H1 (cell line): ENCODE measurements at regions not wholly inside any gene's neighbourhood (a gene's known extent, or its start where the extent isn't known, plus 50 kb on each side); places are given as distances from the start of the nearest gene placed in this dataset.

Source experiments
- CTCF ChIA-PET: fragments of 300-600 bp; sonication (Branson Sonifier 250); formaldehyde crosslinking; loops from one replicate; lab custom pipeline; 2021; ENCODE audit not compliant: partially characterized antibody; lab: Charles Lee
- POLR2A ChIA-PET: fragments of 300-600 bp; sonication (Branson Sonifier 250); formaldehyde crosslinking; loops from one replicate; lab custom pipeline; 2021; ENCODE audit warnings: inconsistent platforms; ENCODE audit not compliant: partially characterized antibody; lab: Charles Lee
- DNase-seq, 2 experiments: peaks; one replicate each; pipeline versions ENCODE4 v3.0.0 to v3.0.0-alpha.2; 2010 to 2022; ENCODE audit warnings: low spot score in 2 of 2, low read depth in 1 of 2, mixed read lengths in 1 of 2
- FAIRE-seq: peaks from 2 replicates; lab custom pipeline; 2011; peaks lifted over from hg19 to GRCh38; lab: Jason Lieb, UNC
- H2AFZ ChIP-seq: 2 replicates; pipeline ENCODE4 v1.8.1; 2012; ENCODE audit warnings: low read length, inconsistent platforms
- H2AK5ac ChIP-seq: 2 replicates; pipeline ENCODE4 v1.6.1; 2013; ENCODE audit warnings: low read depth, low read length
- H2BK120ac ChIP-seq: replicated peaks from 2 replicates; pipeline ENCODE3; 2013; ENCODE audit warnings: low read depth, low read length, inconsistent platforms
- H2BK12ac ChIP-seq: 2 replicates; pipeline ENCODE4 v1.6.1; 2013; ENCODE audit warnings: low read depth, low read length
- H2BK15ac ChIP-seq: 2 replicates; pipeline ENCODE4 v1.6.1; 2013; ENCODE audit warnings: low read length
- H2BK20ac ChIP-seq: 2 replicates; pipeline ENCODE4 v1.6.1; 2013; ENCODE audit warnings: low read length
- H2BK5ac ChIP-seq: 2 replicates; pipeline ENCODE4 v1.6.1; 2013; ENCODE audit warnings: low read depth, low read length
- H3K14ac ChIP-seq: 2 replicates; pipeline ENCODE4 v1.6.1; 2013; ENCODE audit warnings: inconsistent platforms; ENCODE audit not compliant: insufficient read length
- H3K18ac ChIP-seq: 2 replicates; pipeline ENCODE4 v1.6.1; 2013; ENCODE audit warnings: low read length; ENCODE audit errors: extremely low read depth
- H3K23ac ChIP-seq: 2 replicates; pipeline ENCODE4 v1.6.1; 2013; ENCODE audit warnings: inconsistent platforms; ENCODE audit not compliant: insufficient read length
- H3K23me2 ChIP-seq: 2 replicates; pipeline ENCODE4 v1.6.1; 2013; ENCODE audit warnings: low read depth, low read length
- H3K27ac ChIP-seq: 2 replicates; pipeline ENCODE4 v1.6.1; 2011; ENCODE audit warnings: low read depth, low read length, inconsistent platforms
- H3K27me3 ChIP-seq, 4 experiments: replicated peaks in 1 of 4; 1 replicate in 1 of 4; 2 replicates in 3 of 4; pipeline versions ENCODE4 v1.6.1 to v1.8.1; 2011 to 2013; ENCODE audit warnings: low read length in 3 of 4, mild to moderate bottlenecking in 3 of 4, inconsistent platforms in 2 of 4, mixed read lengths in 2 of 4, moderate library complexity in 1 of 4; ENCODE audit not compliant: control insufficient read depth in 3 of 4, insufficient read depth in 3 of 4; ENCODE audit errors: extremely low read depth in 1 of 4
- H3K36me3 ChIP-seq, 4 experiments: 2 replicates each; pipeline versions ENCODE4 v1.6.1 to v1.8.1; 2011 to 2013; ENCODE audit warnings: mild to moderate bottlenecking in 4 of 4, low read length in 3 of 4, moderate library complexity in 2 of 4, control low read depth in 1 of 4, inconsistent platforms in 1 of 4; ENCODE audit not compliant: insufficient read depth in 4 of 4, control insufficient read depth in 2 of 4
- H3K4ac ChIP-seq: replicated peaks from 2 replicates; pipeline ENCODE3; 2013; ENCODE audit warnings: low read length, low read depth, mixed read lengths, inconsistent platforms; ENCODE audit not compliant: insufficient read length
- H3K4me1 ChIP-seq, 4 experiments: replicated peaks in 1 of 4; 1 replicate in 1 of 4; 2 replicates in 3 of 4; pipeline versions ENCODE4 v1.6.1 to v1.8.1; 2011 to 2013; ENCODE audit warnings: low read length in 3 of 4, inconsistent platforms in 2 of 4, mixed read lengths in 1 of 4; ENCODE audit not compliant: insufficient read depth in 4 of 4, control insufficient read depth in 3 of 4
- H3K4me2 ChIP-seq, 2 experiments: 2 replicates each; pipeline versions ENCODE4 v1.6.1 to v1.8.1; 2011 to 2013; ENCODE audit warnings: low read depth in 2 of 2, low read length in 2 of 2, control low read depth in 1 of 2, inconsistent platforms in 1 of 2, mild to moderate bottlenecking in 1 of 2; ENCODE audit not compliant: insufficient read depth in 1 of 2
- H3K4me3 ChIP-seq, 4 experiments: fragments of 200-600, 300-600 bp in 1 of 4; sonication (generic), shearing (Covaris generic), sonication (Bioruptor Twin) in 1 of 4; 2 replicates each; pipeline versions ENCODE4 v1.5.1 to v1.8.1; 2011 to 2016; ENCODE audit warnings: low read length in 4 of 4, low read depth in 3 of 4, control low read depth in 2 of 4, inconsistent platforms in 2 of 4, mild to moderate bottlenecking in 2 of 4, mixed read lengths in 1 of 4, moderate library complexity in 1 of 4; ENCODE audit not compliant: insufficient read depth in 2 of 4; ENCODE audit errors: extremely low read depth in 1 of 4
- H3K56ac ChIP-seq: replicated peaks from 2 replicates; pipeline ENCODE3; 2013; ENCODE audit warnings: low read depth, mild to moderate bottlenecking, mixed read lengths, low read length, inconsistent platforms; ENCODE audit not compliant: insufficient read length
- H3K79me1 ChIP-seq: 2 replicates; pipeline ENCODE4 v1.6.1; 2013; ENCODE audit warnings: low read depth, low read length, control low read depth
- H3K79me2 ChIP-seq, 2 experiments: 2 replicates each; pipeline versions ENCODE4 v1.6.1 to v1.8.1; 2012 to 2013; ENCODE audit warnings: low read length in 2 of 2, mild to moderate bottlenecking in 2 of 2, inconsistent platforms in 1 of 2; ENCODE audit not compliant: insufficient read depth in 2 of 2, control insufficient read depth in 1 of 2
- H3K9ac ChIP-seq, 4 experiments: replicated peaks in 1 of 4; 1 replicate in 1 of 4; 2 replicates in 3 of 4; pipeline versions ENCODE4 v1.6.1 to v1.8.1; 2011 to 2013; ENCODE audit warnings: low read depth in 3 of 4, low read length in 3 of 4, control low read depth in 2 of 4, mild to moderate bottlenecking in 2 of 4, moderate library complexity in 2 of 4, inconsistent platforms in 1 of 4; ENCODE audit errors: extremely low read depth in 1 of 4
- H3K9me3 ChIP-seq, 2 experiments: 2 replicates each; pipeline versions ENCODE4 v1.6.1 to v1.8.1; 2012 to 2013; ENCODE audit warnings: mild to moderate bottlenecking in 2 of 2, moderate library complexity in 2 of 2, control low read depth in 1 of 2, inconsistent platforms in 1 of 2, low read depth in 1 of 2, low read length in 1 of 2, mixed read lengths in 1 of 2; ENCODE audit not compliant: insufficient read depth in 2 of 2
- H4K20me1 ChIP-seq, 2 experiments: replicated peaks in 1 of 2; 2 replicates each; pipeline versions ENCODE3 to v1.8.1; 2011 to 2013; ENCODE audit warnings: inconsistent platforms in 2 of 2, low read length in 2 of 2, mild to moderate bottlenecking in 1 of 2; ENCODE audit not compliant: insufficient read depth in 2 of 2, control insufficient read depth in 1 of 2
- H4K5ac ChIP-seq: 2 replicates; pipeline ENCODE4 v1.6.1; 2013; ENCODE audit warnings: low read length, low read depth, mixed read lengths, inconsistent platforms; ENCODE audit not compliant: insufficient read length
- H4K8ac ChIP-seq: 2 replicates; pipeline ENCODE4 v1.8.0; 2013; ENCODE audit warnings: mild to moderate bottlenecking, moderate library complexity, low read length, inconsistent platforms; ENCODE audit not compliant: insufficient read depth; ENCODE audit errors: extremely low read depth
- H4K91ac ChIP-seq: replicated peaks from 2 replicates; pipeline ENCODE3; 2013; ENCODE audit warnings: low read length, mixed read lengths, inconsistent platforms; ENCODE audit not compliant: insufficient read length
- ATF2 ChIP-seq: IDR thresholded peaks from 2 replicates; pipeline ENCODE4 v1.6.1; 2012; ENCODE audit warnings: low read length, inconsistent platforms
- BCL11A ChIP-seq, 2 experiments: IDR thresholded peaks; one replicate each; pipeline ENCODE4 v1.6.1; 2011; ENCODE audit warnings: low read depth in 2 of 2, low read length in 2 of 2, mild to moderate bottlenecking in 2 of 2
- JUN ChIP-seq: IDR thresholded peaks from 2 replicates; pipeline ENCODE4 v1.6.1; 2011; ENCODE audit warnings: low read depth, mild to moderate bottlenecking, improper control_type of control experiment, low read length
- KDM5A ChIP-seq: fragments of 200-600 bp; IDR thresholded peaks from 2 replicates; pipeline ENCODE4 v1.7.1; 2012; ENCODE audit warnings: mild to moderate bottlenecking, low read length, inconsistent platforms, mixed read lengths
- POLR2AphosphoS5 ChIP-seq: IDR thresholded peaks from 2 replicates; pipeline ENCODE4 v1.6.1; 2011; ENCODE audit warnings: low read depth, low read length
- RXRA ChIP-seq: IDR thresholded peaks from 2 replicates; pipeline ENCODE4 v1.6.1; 2011; ENCODE audit warnings: low read depth, mild to moderate bottlenecking, low read length, moderate library complexity; ENCODE audit not compliant: insufficient read depth
- SIRT6 ChIP-seq: IDR thresholded peaks from one replicate; pipeline ENCODE4 v1.7.1; 2012; ENCODE audit warnings: low read length, inconsistent platforms
- SRF ChIP-seq: IDR thresholded peaks from 2 replicates; pipeline ENCODE4 v1.6.1; 2011; ENCODE audit warnings: mild to moderate bottlenecking, low read depth, low read length, moderate library complexity
- TAF1 ChIP-seq: IDR thresholded peaks from 2 replicates; pipeline ENCODE4 v1.6.1; 2011; ENCODE audit warnings: mild to moderate bottlenecking, low read depth, low read length
- TAF7 ChIP-seq: optimal IDR thresholded peaks from 2 replicates; pipeline ENCODE3; 2011; ENCODE audit warnings: low read depth, mild to moderate bottlenecking, inconsistent platforms, low read length, moderate library complexity, borderline replicate concordance
- ZNF274 ChIP-seq: IDR thresholded peaks from 2 replicates; pipeline ENCODE4 v1.7.0; 2012; ENCODE audit warnings: low read length, borderline replicate concordance; ENCODE audit errors: extremely low read depth
- WGBS, 2 experiments: shearing (Covaris generic) in 1 of 2; methylation state at CpG; one replicate each; pipeline versions ENCODE4 v1.1.6 to v1.1.7; 2013 to 2015; ENCODE audit warnings: low lambda C conversion rate in 2 of 2, mixed read lengths in 2 of 2, inconsistent platforms in 1 of 2, low coverage in 1 of 2, missing lambda C conversion rate in 1 of 2; ENCODE audit not compliant: insufficient replicate concordance in 2 of 2, insufficient coverage in 1 of 2, insufficient read length in 1 of 2; ENCODE audit errors: extremely low coverage in 1 of 2, missing lambda C conversion rate in 1 of 2; 5-methylcytosine and 5-hydroxymethylcytosine counted together

- Histone ChIP-seq H3K23me2 (no peaks in the 10 kb centered on the region), H2BK15ac (no peak overlapping the region), H2BK20ac (no peak overlapping the region), H2AFZ (no peak overlapping the region), H3K9me3 (no peaks in the 10 kb centered on the region), H2BK5ac (no peak overlapping the region), H2BK120ac (no peak overlapping the region), H3K4me1 (peaks cover 0 to 4% (median 2%) of the 10 kb centered on the region in 4 experiments; a peak in 2 of 7 replicates), H3K79me1 (no peaks in the 10 kb centered on the region), H3K27ac (no peak overlapping the region), H3K4ac (no peak overlapping the region), H3K18ac (no peak overlapping the region), H4K5ac (no peak overlapping the region), H3K9ac (no peak overlapping the region), H4K20me1 (no peaks in the 10 kb centered on the region), H3K56ac (no peak overlapping the region), H3K4me2 (no peak overlapping the region), H3K36me3 (no peaks in the 10 kb centered on the region), H4K91ac (no peak overlapping the region), H2AK5ac (no peak overlapping the region), H4K8ac (no peak overlapping the region), H3K4me3 (no peak overlapping the region), H3K27me3 (no peaks in the 10 kb centered on the region), H3K79me2 (no peaks in the 10 kb centered on the region), H3K23ac (no peak overlapping the region), H3K14ac (no peak overlapping the region), H2BK12ac (no peak overlapping the region)
- no peak for DNase-seq
- no peak for FAIRE-seq
- 95% methylated on average over 1 of the region's 1 CpG; no CpG with 5 or more reads in 1 of the 2 experiments for WGBS, 2 experiments
- ChIA-PET CTCF (interaction anchor here (0.7 to 4.2 kb wide), 13 partner anchors 9 to 146 kb away, joined by 3 to 52 read pairs (median 4); no protein-coding TSS in a partner anchor), POLR2A (interaction anchor here (1.0 kb wide), 1 partner anchor 15 kb away, joined by 3 read pairs; no protein-coding TSS in a partner anchor)
- no peak for TF ChIP-seq BCL11A (IDR thresholded peaks at IDR 0.05; ENCODE audit: low read depth in 2 of 2, low read length in 2 of 2)
- no peak for TF ChIP-seq ATF2
- TF ChIP-seq TAF7 = no peak
- TF ChIP-seq POLR2AphosphoS5 = no peak
- TF ChIP-seq ZNF274 = no peak
- no peak for TF ChIP-seq RXRA
- no peak for TF ChIP-seq SRF
- no peak for TF ChIP-seq SIRT6
- TF ChIP-seq KDM5A = no peak
- no peak for TF ChIP-seq TAF1
- no peak for TF ChIP-seq JUN
Observed at GRCh38 chr6:71385111-71385822, 96.7 kb downstream of the OGFRL1 start.
